DMS53 (cell line): ENCODE measurements at regions not wholly inside any gene's neighbourhood (a gene's known extent, or its start where the extent isn't known, plus 50 kb on each side); places are given as distances from the start of the nearest gene placed in this dataset.
A peak's percentile ranks its signal among the peaks of the same experiment; 100 is the strongest.

Experiments
- DNase-seq: peaks from one replicate; lab custom pipeline; 2025; lab: John Stamatoyannopoulos, UW

GRCh38 chr3:168307893-168308292, 212.2 kb upstream of the GOLIM4 start:
- DNase-seq: no peak

GRCh38 chr3:168295027-168295426, 199.3 kb upstream of the GOLIM4 start:
- no peak for DNase-seq

GRCh38 chr3:168292296-168292695, 196.6 kb upstream of the GOLIM4 start:
- no peak for DNase-seq

- DNase-seq: no peak
Observed at GRCh38 chr3:168289471-168290008, 193.8 kb upstream of the GOLIM4 start.

GRCh38 chr3:168288511-168289401, 193.0 kb upstream of the GOLIM4 start:
- no peak for DNase-seq

- DNase-seq: no peak
Observed at GRCh38 chr3:168285506-168285905, 189.8 kb upstream of the GOLIM4 start.

- DNase-seq: no peak
Observed at GRCh38 chr3:168284728-168285127, 189.0 kb upstream of the GOLIM4 start.

- DNase-seq: no peak
Observed at GRCh38 chr3:168275662-168276061, 179.9 kb upstream of the GOLIM4 start.

- no peak for DNase-seq
Observed at GRCh38 chr3:168273917-168274316, 178.2 kb upstream of the GOLIM4 start.

- DNase-seq: no peak
Observed at GRCh38 chr3:168273036-168273435, 177.3 kb upstream of the GOLIM4 start.

GRCh38 chr3:168272343-168272985, 176.7 kb upstream of the GOLIM4 start:
- DNase-seq: peak; percentile 2

- DNase-seq: no peak
Observed at GRCh38 chr3:168271932-168272331, 176.2 kb upstream of the GOLIM4 start.

GRCh38 chr3:168269001-168269400, 173.3 kb upstream of the GOLIM4 start:
- no peak for DNase-seq

- no peak for DNase-seq
Observed at GRCh38 chr3:168267179-168267578, 171.5 kb upstream of the GOLIM4 start.

GRCh38 chr3:168266335-168266734, 170.6 kb upstream of the GOLIM4 start:
- no peak for DNase-seq

GRCh38 chr3:168262887-168263286, 167.2 kb upstream of the GOLIM4 start:
- no peak for DNase-seq

GRCh38 chr3:168260859-168261258, 165.1 kb upstream of the GOLIM4 start:
- DNase-seq: no peak

GRCh38 chr3:168251371-168251770, 155.6 kb upstream of the GOLIM4 start:
- peak; percentile 38 for DNase-seq

- DNase-seq: peak; percentile 47
Observed at GRCh38 chr3:168250415-168250861, 154.7 kb upstream of the GOLIM4 start.

- DNase-seq: peak; percentile 87
Observed at GRCh38 chr3:168249550-168250414, 154.1 kb upstream of the GOLIM4 start.

- DNase-seq: peak; percentile 50
Observed at GRCh38 chr3:168249205-168249549, 153.5 kb upstream of the GOLIM4 start.
